ENCODE measurements at regions not wholly inside any gene's neighbourhood (a gene's known extent, or its start where the extent isn't known, plus 50 kb on each side); places are given as distances from the start of the nearest gene placed in this dataset.

GRCh38 chr3:102096066-102096465, 246.8 kb downstream of the NFKBIZ start:
- no peak for TF ChIP-seq POLR2AphosphoS5 (IDR thresholded peaks at IDR 0.05; ENCODE audit: low read depth, low read length)
- TF ChIP-seq FOXM1 (IDR thresholded peaks at IDR 0.05; ENCODE audit: low read depth), result no peak
- no peak for TF ChIP-seq USF2 (IDR thresholded peaks at IDR 0.05; ENCODE audit: borderline replicate concordance, low read depth, low read length)
- TF ChIP-seq CTCF (IDR thresholded peaks at IDR 0.05), result no peak
- TF ChIP-seq EZH2phosphoT487 (IDR thresholded peaks at IDR 0.05; ENCODE audit: borderline replicate concordance, low read depth), result no peak
- no peak for TF ChIP-seq RAD21 (IDR thresholded peaks at IDR 0.05; ENCODE audit: low read length)
- no peak for TF ChIP-seq TEAD4 (IDR thresholded peaks at IDR 0.05; ENCODE audit: borderline replicate concordance, insufficient read depth)
- TF ChIP-seq TAF1 (IDR thresholded peaks at IDR 0.05; ENCODE audit: borderline replicate concordance, low read depth, low read length), result no peak
